LNCaP clone FGC (cell line): ENCODE measurements at regions not wholly inside any gene's neighbourhood (a gene's known extent, or its start where the extent isn't known, plus 50 kb on each side); places are given as distances from the start of the nearest gene placed in this dataset.

Source experiments
- DNase-seq: peaks from one replicate; pipeline ENCODE4 v3.0.0-alpha.2; 2011; ENCODE audit warnings: low read depth
- H3K4me3 ChIP-seq: 2 replicates; pipeline ENCODE4 v1.5.1; 2011; ENCODE audit warnings: mild to moderate bottlenecking, low read depth, low read length, control low read depth
- CTCF ChIP-seq: IDR thresholded peaks from 2 replicates; pipeline ENCODE4 v1.5.1; 2012; ENCODE audit warnings: mild to moderate bottlenecking; ENCODE audit not compliant: control insufficient read depth, insufficient read depth; ENCODE audit errors: extremely low read depth

GRCh38 chr13:73958657-73959397 lies 175.4 kb downstream of the KLF12 start:
- DNase-seq: no peak
- H3K4me3 ChIP-seq: no peak overlapping the region
- TF ChIP-seq CTCF: no peak

- DNase-seq: no peak
- no peak overlapping the region for H3K4me3 ChIP-seq
- TF ChIP-seq CTCF: no peak
Observed at GRCh38 chr13:73957889-73958288, 176.3 kb downstream of the KLF12 start.

- no peak for TF ChIP-seq CTCF
- no peak for DNase-seq
- no peak overlapping the region for H3K4me3 ChIP-seq
Observed at GRCh38 chr13:73956795-73957408, 177.3 kb downstream of the KLF12 start.

GRCh38 chr13:73955977-73956500 lies 178.2 kb downstream of the KLF12 start:
- no peak overlapping the region for H3K4me3 ChIP-seq
- TF ChIP-seq CTCF: no peak
- DNase-seq: no peak

- no peak for DNase-seq
- no peak overlapping the region for H3K4me3 ChIP-seq
- TF ChIP-seq CTCF: no peak
Observed at GRCh38 chr13:73954808-73955207, 179.4 kb downstream of the KLF12 start.

GRCh38 chr13:73952648-73953047 lies 181.6 kb downstream of the KLF12 start:
- no peak for TF ChIP-seq CTCF
- no peak overlapping the region for H3K4me3 ChIP-seq
- DNase-seq: no peak
